GM18498 (cell line): ENCODE measurements at regions not wholly inside any gene's neighbourhood (a gene's known extent, or its start where the extent isn't known, plus 50 kb on each side); places are given as distances from the start of the nearest gene placed in this dataset.
"Not testable (repeated sequence)": the region's sequence is repeated elsewhere in the genome, so short reads cannot be mapped to it uniquely, and the experiment has no call there.

Experiments
- ATAC-seq: cut with Tn5 transposase; IDR thresholded peaks from one replicate; pipeline ENCODE4 v1.9.1; 2021; ENCODE audit warnings: mild to moderate bottlenecking, moderate library complexity; ENCODE audit not compliant: unreplicated experiment

DNA sequence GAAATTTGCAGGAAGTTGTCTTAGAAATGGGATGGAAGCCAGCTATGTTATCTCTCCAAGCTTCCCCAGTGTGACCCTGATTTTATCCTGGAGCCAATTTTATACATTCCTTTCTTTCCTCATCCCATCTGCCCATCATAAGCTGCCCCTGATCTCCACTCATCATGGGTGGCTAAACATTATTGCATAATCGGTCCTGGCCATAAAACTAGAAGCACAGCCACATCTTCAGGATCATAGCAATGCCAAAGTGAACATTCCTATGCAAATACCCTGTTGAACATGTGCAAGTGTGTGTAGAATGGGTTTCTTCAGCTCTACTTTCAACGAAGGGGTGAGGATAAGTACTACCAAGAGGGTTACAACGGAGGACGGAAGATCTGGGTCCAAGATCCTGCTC, 50.6 kb upstream of the COG2 start:
- no peak for ATAC-seq

DNA sequence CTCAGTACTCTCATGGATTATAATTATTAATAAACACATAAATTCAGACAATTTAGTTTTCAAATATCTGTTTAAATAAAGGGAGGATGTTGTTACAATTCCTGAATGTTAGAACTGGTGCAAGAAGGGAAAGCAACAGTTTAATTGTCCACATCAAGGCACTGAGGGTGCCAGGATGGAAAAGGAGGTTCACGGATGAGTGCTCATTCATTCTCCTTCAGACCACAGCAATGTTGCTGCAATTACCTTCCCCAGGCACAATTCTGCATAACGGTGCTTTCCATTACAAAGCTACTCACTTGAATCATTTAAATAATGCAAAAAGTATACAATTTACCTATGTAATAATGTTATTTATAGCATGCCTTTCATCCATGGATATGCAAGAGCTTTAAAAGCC, 52.3 kb upstream of the COG2 start:
- ATAC-seq: no peak

DNA sequence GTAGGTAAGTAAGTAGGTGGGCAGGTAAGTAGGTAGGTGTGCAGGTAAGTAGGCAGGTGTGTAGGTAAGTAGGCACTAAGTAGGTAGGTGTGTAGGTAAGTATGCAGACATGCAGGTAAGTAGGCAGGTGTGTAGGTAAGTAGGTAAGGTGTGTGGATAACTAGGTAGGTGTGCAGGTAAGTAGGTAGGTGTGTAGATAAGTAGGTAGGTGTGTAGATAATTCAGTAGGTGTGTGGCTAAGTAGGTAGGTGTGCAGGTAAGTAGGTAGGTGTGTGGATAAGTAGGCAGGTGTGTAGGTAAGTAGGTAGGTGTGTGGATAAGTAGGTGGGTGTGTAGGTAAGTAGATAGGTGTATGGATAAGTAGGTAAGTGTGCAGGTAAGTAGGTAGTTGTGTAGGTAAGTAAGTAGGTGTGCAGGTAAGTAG, 53.9 kb upstream of the COG2 start:
- ATAC-seq: no peak

DNA sequence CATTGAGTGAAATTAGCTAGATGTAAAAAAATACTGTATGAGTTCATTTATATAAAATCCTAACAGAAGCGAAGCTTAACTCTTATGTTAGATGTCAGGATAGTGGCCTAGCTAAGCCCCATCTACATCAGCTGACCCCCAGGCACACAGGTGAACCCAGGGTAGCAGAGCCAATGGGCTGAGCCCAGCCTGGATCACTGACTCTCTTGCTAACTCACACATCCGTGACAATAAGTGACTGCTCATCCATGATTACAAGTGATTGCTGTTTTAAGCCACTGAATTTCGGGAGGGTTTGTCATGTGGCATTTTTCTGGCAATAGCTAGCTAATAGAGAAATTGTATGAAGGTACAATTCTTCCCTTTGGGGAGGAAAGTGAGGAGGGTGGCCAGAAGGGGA, 55.2 kb upstream of the COG2 start:
- no peak for ATAC-seq

DNA sequence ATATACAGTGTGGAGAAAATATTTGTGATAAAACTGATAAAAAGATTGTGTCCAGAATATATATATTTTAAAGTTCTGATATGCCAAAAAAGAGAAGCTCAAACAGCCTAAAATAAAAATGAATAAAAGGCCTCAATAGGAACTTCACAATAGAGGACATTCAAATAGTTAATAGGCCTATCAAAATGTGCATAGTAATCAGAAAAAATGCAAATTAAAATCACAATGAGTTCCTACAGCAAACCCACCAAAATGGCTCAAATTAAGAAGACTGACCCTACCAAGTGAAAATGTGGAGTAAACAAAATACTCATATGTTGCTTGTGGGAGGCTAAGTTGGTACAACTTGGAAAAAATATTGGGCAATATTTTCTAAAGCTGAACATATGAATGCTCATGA, 57.6 kb upstream of the COG2 start:
- ATAC-seq: no peak

DNA sequence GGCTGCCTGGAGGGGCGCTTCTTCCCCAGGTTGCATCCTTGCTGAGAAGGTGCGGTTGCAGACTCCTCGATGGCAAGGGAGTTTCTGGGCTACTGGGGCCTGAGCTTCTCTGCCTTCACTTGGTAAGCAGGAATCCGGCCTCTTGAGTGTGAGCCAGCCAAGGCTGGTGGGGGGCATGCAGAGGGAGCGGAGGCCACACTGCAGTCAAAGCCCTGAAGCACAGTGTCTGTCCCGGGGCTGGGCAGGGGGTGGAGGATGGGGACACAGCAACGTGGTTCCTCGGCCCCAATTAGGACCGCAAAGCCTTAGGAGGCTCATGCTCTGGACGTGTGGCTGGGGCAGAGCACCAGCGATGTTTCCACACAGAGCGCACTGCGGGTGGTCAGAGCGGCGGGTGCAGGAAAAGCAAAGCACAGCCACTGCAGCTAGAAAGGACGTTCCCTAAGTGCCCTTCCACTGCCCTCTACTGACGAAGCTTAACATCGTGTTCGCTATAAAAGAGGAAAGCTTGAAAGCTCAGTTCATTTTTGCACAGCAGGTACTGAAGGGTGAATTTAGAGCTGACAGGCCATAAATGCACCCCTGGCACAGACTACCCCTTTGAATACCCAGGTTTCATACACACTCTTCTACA, 60.7 kb upstream of the COG2 start:
- ATAC-seq: no peak

DNA sequence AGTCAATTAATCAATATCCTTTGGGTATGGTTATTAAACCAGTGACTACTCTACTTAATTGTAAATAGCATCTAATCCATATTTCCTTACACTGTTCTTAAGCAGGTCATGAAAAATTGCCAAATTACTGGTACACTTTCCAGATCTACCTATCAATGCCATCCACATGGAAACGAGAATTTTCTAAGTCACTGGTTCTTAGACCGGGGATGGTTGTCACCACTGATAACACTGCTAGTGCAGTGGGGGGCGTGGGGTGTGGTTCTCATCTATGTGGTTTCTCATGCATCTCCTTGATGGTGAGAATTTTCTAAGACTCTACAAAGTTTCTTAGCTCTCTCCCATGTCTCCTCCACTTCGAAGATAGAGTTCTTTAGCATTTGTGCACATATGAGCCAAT, 63.7 kb upstream of the COG2 start:
- ATAC-seq: no peak

DNA sequence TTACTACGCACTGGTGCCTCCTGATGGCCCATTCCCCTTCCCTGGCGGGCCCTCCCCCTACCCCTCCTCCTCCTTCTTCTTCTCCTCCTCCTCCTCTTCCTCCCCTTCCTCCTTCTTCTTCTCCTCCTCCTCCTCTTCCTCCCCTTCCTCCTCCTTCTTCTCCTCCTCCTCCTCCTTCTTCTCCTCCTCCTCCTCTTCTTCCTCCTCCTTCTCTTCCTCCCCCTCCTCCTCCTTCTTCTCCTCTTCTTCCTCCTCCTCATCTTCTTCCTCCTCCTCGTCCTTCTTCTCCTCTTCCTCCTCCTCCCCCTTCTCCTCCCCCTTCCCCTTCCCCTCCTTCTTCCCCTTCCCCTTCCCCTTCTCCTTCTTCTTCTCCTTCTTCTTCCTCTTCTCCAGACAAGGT, 64.7 kb upstream of the COG2 start:
- no peak for ATAC-seq

DNA sequence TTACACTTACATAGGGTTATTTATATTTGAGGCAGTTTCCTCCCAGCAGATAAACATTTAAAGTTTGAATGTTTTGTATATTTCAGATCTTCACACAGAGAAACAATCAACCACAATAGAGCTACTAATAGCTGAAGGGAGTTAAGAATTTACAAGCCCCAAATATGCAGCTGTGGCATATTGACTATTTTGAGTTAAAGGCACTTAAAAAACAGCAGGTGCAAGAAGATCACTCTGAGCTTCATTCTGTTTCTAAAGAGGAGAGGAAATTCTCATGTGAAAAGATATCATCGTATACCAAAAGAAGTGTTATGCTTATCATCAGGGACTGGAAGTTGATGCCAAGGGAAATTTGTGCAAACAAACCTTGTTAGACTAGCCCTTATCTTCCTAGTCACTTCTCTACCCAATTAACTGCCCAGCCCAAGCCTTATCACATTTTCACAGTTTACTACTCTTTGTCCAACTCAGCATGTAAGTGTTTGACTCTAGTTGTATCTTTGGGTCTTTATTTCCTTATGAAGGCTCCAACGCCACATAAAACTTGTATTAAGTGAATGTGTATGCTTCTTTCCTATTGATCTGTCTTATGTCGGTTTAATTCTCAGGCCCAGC, 66.3 kb upstream of the COG2 start:
- no peak for ATAC-seq

DNA sequence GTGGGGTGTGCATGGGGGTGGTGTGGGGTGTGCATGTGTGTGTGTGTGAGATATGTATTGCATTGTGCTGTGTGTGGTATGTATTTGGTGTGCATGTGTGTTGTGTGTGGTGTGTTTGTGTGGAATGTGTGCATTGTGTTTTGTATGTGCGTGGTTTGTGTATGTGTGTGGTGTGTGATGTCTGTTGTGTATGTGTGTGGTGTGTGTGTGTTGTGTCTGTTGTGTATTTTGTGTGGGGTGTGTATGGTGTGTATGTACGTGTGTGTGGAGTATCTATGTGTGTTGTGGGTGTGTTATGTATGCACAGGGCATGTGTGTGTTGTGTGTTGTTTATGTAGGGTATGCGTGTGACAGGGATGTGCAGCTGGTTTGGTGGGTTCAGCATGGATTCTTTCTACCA, 67.8 kb upstream of the COG2 start:
- no peak for ATAC-seq

DNA sequence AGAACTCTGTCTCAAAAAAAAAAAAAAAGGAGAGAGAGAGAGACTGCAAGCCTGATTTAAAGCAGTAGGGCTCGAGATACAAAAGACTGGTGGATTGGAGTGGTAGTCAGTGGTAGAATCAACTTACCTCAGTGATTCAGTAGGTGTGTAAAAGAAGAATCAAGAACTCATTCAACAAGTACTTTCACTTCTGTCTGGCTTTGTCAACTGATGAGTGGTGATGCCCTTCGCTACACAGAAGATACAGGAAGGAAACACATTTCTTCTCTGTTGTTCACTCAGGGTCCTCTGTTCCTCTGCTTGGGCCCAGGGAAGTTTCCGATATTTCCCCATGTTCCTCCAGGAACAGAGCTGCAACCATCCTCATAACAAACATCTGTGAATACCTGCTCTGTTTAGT, 68.6 kb upstream of the COG2 start:
- no peak for ATAC-seq

DNA sequence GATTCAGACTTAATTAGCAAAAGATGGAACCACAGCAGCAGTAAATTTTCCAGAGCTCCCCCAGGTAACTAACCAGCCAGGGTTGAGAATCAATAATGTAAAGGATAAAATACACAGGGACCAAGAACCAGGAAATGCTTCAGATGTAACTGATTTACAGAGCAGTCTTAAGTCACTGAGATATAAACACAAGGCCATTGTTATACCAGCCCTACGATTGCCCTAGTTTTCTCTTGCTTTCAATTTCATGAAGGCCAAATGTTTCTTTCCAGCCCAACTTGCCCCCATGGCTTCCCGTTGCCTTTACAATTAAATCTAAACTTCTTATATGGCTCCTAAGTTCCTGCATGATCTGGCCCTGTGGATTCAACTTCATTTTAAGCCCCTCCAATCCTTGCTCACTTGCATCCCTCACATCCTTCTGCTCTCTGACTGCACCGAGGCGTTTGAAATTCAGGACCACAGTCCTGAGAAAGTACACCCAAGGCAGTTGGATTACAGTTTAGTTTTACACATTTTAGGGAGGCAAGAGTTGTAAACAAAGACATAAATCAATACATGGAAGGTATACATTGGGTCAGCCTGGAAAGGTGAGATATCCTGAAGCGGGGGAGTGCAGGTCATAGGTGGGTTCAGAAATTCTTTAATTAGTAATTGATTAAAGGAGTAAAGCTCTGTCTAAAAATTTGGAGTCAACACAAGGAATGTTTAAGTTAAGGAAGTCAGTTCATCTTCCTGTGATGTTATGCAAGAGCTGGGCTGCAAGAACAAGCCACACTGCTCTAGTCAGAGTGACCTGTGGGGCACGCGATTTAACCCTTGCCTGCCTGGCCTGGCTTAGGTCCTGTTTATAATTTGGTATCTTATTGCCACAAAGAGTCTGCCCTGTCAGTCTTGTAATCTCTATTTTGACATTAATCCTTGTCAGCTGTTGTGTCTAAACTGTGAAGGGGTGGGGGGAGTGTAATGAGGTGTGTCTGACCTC, 69.9 kb upstream of the COG2 start:
- ATAC-seq: no peak

DNA sequence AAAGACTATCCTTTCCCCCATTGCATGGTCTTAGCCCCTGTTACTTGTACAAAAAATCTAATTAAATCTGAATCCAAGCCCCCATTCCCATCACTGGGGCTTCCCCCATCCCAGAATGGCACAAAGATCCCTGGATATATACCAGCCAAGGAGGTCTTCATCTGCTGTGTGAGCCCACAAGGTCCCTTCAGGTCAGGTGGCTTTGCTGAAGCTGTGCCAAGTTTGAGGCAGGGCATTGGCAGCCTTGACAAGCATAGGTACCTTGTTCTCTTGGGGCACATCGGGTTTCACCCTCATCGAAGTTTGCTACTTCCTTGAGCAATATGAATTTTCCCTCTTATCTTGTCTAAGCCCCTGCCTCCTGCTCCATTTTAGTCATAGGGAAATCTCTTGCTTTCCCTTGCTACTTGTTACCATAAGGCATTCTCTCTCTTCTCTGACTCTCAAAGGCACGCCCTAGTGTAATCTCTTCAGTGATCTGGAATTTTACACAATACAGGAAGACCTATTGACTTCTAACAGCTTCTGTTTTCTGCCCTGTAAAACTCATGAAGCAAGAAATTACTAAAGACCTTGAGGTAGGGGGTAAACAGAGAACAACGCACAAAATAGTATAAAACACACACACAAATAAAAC, 71.4 kb upstream of the COG2 start:
- no peak for ATAC-seq

DNA sequence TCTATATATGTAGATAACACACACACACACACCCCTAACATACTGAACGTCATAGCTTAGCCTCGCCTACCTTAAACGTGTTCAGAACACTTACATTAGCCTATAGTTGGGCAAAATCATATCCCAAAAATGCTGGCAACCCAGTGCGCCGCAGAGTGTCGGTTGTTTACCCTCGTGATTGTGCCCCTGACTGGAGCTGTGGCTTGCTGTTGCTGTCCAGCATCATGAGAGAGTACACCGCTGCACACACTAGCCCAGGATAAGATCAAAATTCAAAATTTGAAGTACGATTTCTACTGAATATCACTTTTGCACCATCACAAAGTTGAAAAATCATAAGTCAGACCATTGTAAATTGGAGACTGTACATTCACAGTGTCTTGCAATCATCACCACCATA, 73.1 kb upstream of the COG2 start:
- ATAC-seq: no peak

DNA sequence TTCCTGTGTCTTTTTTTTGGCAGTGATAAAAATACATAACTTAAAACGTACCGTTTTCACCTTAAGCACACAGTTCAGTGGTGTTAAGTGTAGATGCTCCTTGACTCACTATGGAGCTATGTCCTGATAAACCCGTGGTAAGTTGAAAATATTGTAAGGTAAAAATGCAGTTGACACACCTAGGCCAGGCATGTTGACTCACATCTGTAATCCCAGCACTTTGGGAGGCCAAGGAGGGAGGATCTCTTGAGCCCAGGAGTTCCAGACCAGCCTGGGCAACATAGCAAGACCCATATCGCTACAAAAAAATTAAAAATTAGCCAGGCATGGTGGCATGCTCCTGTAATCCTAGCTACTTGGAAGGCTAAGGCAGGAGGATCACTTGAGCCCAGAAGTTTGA, 73.6 kb upstream of the COG2 start:
- ATAC-seq: no peak

DNA sequence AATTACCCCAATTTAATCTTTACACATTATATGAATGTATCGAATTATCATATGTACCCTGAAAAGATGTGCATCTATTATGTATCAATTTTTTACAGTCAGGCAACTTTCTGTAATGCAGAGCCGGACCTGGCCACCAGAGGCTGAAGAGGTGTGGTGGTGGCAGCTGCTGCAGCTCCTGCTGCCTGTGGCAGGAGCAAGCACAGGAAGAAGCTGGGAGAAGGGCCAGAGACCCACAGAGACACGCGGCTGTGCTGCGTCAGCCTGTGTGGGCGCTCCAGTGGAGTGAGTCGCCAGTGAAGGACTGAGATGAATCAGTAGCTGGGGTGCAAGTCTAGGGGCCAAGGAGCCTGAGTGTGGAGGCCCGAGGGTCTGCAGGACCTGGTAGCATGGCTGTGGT, 74.3 kb upstream of the COG2 start:
- ATAC-seq: no peak

DNA sequence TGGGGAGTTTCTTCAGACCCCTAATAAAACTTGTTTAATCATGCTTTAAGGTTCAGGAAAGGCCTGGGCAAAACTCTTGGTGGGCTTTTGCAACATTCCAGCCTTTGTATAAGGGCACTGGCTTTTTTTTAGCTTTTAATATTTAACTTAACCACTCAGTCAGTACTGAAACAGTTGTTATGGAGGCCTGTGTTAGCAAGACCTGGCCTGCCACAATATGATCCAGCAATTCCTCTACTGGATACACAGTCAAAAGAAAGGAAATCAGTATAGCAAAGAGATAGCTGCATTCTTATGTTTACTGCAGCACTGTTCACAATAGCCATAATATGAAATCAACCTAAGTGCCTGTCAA, 75.1 kb upstream of the COG2 start:
- ATAC-seq: no peak

DNA sequence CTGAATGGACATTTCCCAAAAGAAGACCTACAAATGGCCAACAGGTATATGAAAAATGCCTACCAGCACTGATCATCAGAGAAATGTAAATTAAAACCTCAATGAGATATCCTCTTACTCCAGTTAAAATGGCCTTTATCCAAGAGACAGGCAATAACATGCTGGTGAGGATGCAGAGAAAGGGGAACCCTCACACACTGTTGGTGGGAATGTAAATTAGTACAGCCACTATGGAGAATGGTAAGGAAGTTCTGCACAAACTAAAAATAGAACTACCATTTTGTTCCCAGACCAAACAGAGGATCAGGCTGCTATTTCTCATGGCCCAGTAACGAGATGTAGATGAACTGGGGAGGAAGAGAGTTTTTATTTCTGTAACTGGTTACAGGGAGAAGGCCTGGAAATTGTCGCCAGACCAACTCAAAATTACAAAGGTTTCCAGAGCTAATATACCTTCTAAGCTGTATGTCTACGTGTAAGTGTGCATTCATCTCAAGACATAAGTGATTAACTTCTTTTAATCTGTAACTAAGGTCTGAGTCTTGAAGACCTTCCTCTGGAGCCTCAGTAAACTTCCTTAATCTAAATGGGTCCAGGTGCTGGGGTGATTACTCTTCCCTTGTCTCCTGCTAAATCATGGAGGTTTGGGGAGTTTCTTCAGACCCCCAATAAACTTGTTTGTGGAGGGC, 75.6 kb upstream of the COG2 start:
- ATAC-seq: not testable (repeated sequence)

DNA sequence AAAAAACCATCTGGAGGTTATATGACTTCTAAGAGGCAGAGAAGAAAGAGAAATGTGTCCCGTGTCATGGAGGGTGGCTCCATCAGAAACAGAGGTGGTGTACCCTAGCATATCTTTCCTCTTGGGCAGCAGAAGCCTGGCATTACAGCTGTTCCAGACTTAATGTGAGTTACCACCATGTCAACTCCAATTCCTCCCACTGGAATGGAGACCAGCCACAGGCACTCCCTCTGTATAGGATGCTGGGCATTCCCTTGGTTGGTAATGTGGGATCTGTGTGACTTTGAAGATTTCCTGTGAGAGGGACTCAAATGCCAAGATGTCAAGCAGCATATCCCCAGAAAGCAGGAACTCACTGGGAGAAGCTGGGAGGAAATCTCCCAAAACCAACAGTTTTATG, 77.1 kb upstream of the COG2 start:
- ATAC-seq: no peak

DNA sequence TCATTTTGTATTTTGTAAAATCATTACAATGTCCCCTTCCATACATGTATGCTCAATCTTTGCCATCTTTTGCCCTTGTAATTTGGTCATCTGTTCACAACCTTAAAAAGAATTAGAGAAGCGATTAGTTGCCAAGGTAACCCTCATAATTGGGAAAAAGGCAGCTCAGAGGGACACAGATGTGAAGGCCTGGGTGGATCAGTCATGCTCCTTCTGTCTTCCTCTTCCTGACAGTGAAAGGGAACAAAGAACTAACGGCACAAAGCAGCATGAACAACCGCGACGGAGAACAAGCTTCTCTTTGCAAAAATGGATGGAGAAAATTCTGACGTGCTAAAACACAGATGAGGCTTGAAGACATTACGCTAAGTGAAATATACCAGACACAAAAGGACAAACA, 78.7 kb upstream of the COG2 start:
- no peak for ATAC-seq

DNA sequence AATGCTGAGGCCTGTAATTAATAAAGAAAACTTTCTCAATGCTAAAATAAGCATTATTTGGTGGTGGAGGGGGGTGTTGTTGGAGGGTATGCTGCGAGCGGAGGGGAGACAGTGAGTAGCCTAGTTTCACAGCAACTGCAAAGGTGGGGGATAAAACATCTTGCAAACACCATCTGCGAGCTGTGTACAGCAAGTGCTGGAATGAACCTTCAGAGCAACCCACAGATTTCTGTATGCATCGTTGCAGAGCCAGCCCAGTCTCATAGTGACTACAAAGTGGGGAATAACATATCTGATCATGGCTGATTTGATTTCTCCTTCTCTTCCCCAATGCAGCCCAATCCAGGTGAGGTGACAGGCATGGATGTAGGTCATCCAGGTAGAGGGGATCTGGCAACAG, 80.7 kb upstream of the COG2 start:
- ATAC-seq: no peak
